ENCODE measurements at regions not wholly inside any gene's neighbourhood (a gene's known extent, or its start where the extent isn't known, plus 50 kb on each side); places are given as distances from the start of the nearest gene placed in this dataset.

GRCh38 chr1:55700359-55701130 is 485.4 kb upstream of the USP24 start:
- no peak overlapping the region for H3K4me3 ChIP-seq (ENCODE audit: low read depth, low read length)
- no peak for DNase-seq (ENCODE audit: low read depth)
- TF ChIP-seq, protein P1, sequence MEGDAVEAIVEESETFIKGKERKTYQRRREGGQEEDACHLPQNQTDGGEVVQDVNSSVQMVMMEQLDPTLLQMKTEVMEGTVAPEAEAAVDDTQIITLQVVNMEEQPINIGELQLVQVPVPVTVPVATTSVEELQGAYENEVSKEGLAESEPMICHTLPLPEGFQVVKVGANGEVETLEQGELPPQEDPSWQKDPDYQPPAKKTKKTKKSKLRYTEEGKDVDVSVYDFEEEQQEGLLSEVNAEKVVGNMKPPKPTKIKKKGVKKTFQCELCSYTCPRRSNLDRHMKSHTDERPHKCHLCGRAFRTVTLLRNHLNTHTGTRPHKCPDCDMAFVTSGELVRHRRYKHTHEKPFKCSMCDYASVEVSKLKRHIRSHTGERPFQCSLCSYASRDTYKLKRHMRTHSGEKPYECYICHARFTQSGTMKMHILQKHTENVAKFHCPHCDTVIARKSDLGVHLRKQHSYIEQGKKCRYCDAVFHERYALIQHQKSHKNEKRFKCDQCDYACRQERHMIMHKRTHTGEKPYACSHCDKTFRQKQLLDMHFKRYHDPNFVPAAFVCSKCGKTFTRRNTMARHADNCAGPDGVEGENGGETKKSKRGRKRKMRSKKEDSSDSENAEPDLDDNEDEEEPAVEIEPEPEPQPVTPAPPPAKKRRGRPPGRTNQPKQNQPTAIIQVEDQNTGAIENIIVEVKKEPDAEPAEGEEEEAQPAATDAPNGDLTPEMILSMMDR (IDR thresholded peaks at IDR 0.05; ENCODE audit: insufficient read depth, low read depth, low read length, missing control alignments): no peak

- no peak for DNase-seq (ENCODE audit: low read depth)
- TF ChIP-seq, protein P1 (IDR thresholded peaks at IDR 0.05; ENCODE audit: insufficient read depth, low read depth, low read length, missing control alignments): no peak
These were observed 484.1 kb upstream of the USP24 start for GRCh38 chr1:55699228-55699627.

DNA sequence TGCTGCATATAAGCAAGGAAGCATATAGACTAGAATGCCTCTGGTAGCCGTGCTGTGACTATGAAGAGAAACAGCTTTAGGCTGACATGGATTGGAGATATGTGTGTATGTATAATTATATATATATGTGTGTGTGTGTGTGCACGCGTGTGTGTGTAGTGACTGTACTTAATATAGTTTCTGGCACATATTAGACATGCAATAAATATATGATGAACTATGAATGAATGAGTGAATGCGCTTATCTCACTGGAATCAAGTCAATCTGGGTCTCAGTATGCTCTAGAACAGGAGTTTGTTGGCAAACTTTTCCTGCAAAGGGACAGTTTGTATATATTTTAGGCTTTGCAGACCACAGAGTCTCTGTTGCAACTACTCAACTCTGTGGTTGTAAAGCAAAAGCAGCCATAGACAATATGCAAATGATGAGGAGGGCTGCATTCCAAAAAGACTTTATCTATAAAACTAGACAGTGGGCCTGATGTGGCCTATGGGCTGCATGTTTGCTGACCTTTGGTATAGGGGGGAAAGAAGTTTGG is 482.9 kb upstream of the USP24 start:
- no peak overlapping the region for H3K4me3 ChIP-seq (ENCODE audit: low read depth, low read length)

More at GRCh38 chr1:55699228-55699627, 484.1 kb upstream of the USP24 start:
- no peak overlapping the region for H3K4me3 ChIP-seq (ENCODE audit: low read depth, low read length)

DNA sequence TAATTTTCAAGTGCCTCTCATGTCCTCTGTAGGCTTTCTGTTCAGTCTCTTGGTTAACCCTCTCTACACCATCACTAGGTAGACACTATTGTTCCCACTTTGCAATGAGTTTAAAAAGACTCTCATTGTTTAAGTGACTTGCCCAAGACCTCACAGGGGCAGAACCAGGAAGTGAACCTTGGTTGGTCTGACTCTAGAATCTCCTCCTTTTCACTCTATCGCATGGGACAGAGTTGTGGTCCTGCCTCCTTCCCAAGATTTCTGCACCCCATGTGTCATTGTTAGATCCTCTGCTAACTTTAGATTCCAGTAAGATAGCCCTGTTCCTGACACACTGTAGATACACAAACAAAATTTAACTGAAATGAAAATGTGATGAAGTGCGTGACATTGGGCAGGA is 481.7 kb upstream of the USP24 start:
- no peak overlapping the region for H3K4me3 ChIP-seq (ENCODE audit: low read depth, low read length)
- TF ChIP-seq, protein P1 (IDR thresholded peaks at IDR 0.05; ENCODE audit: insufficient read depth, low read depth, low read length, missing control alignments): no peak
- no peak for DNase-seq (ENCODE audit: low read depth)

More for the DNA sequence above, 482.9 kb upstream of the USP24 start:
- TF ChIP-seq, protein P1 (IDR thresholded peaks at IDR 0.05; ENCODE audit: insufficient read depth, low read depth, low read length, missing control alignments): no peak
- DNase-seq (ENCODE audit: low read depth): no peak

- no peak for DNase-seq (ENCODE audit: low read depth)
- TF ChIP-seq, protein P1 (IDR thresholded peaks at IDR 0.05; ENCODE audit: insufficient read depth, low read depth, low read length, missing control alignments): no peak
- H3K4me3 ChIP-seq (ENCODE audit: low read depth, low read length): no peak overlapping the region
These were observed 481.1 kb upstream of the USP24 start for GRCh38 chr1:55696181-55696754.

DNA sequence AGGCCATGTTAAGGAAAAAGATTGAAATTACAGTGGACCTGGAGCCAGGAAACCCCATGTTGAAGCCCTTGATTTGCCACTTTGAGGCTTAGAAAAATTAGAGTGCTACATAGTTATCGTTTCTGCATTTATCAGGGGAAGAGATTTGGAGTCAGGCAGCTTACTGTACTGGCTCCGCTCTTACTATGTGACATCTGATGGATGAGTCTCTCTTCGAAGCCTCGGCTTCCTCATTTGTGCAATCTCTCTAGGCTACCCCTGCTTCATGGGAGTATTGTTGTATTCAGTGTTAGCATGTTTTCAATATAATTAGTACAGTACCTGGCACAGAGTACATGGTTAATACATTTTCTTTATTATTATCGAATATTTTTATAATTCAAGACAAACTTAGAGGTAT is 480.4 kb upstream of the USP24 start:
- no peak overlapping the region for H3K4me3 ChIP-seq (ENCODE audit: low read depth, low read length)
- DNase-seq (ENCODE audit: low read depth): no peak
- TF ChIP-seq, protein P1 (IDR thresholded peaks at IDR 0.05; ENCODE audit: insufficient read depth, low read depth, low read length, missing control alignments): no peak
